ENCODE measurements at regions not wholly inside any gene's neighbourhood (a gene's known extent, or its start where the extent isn't known, plus 50 kb on each side); places are given as distances from the start of the nearest gene placed in this dataset.

- Histone ChIP-seq H3F3A (ENCODE audit: insufficient read depth, low read length) (no peaks in the 10 kb centered on the region), H2AFZ (ENCODE audit: low read length) (no peak overlapping the region), H3K4me2 (ENCODE audit: low read length) (no peak overlapping the region), H3K9me3 (ENCODE audit: low read length) (no peaks in the 10 kb centered on the region), H4K20me1 (ENCODE audit: insufficient read depth, low read length) (no peaks in the 10 kb centered on the region), H3K36me3 (ENCODE audit: insufficient read depth, low read length) (no peaks in the 10 kb centered on the region), H3K9me2 (ENCODE audit: low read depth, low read length) (no peaks in the 10 kb centered on the region), H3K79me2 (ENCODE audit: insufficient read depth, low read length) (no peaks in the 10 kb centered on the region), H3K27ac (ENCODE audit: low read depth, low read length, poor library complexity, severe bottlenecking) (no peak overlapping the region), H3K27me3 (ENCODE audit: insufficient read depth, low read length) (no peaks in the 10 kb centered on the region), H3K4me1 (ENCODE audit: insufficient read depth, low read length, severe bottlenecking) (no peaks in the 10 kb centered on the region), H3K9ac (ENCODE audit: low read length) (no peak overlapping the region), H3K4me3 (ENCODE audit: low read depth, low read length, poor library complexity, severe bottlenecking) (no peak overlapping the region)
- TF ChIP-seq CTCF (IDR thresholded peaks at IDR 0.05; ENCODE audit: low read length): no peak
- no peak for TF ChIP-seq EZH2 (IDR thresholded peaks at IDR 0.05; ENCODE audit: borderline replicate concordance, low read length)
These were observed 881.8 kb downstream of the SLC4A3 start for GRCh38 chr2:220509096-220509757.

- TF ChIP-seq EZH2 (IDR thresholded peaks at IDR 0.05; ENCODE audit: borderline replicate concordance, low read length) (no peak), CTCF (IDR thresholded peaks at IDR 0.05; ENCODE audit: low read length) (no peak)
- no peaks in the 10 kb centered on the region for H3K79me2 ChIP-seq (ENCODE audit: insufficient read depth, low read length)
- H2AFZ ChIP-seq (ENCODE audit: low read length): no peak overlapping the region
- no peak overlapping the region for H3K4me2 ChIP-seq (ENCODE audit: low read length)
- no peaks in the 10 kb centered on the region for H3K9me3 ChIP-seq (ENCODE audit: low read length)
- no peak overlapping the region for H3K9ac ChIP-seq (ENCODE audit: low read length)
- no peaks in the 10 kb centered on the region for H3F3A ChIP-seq (ENCODE audit: insufficient read depth, low read length)
- H3K27ac ChIP-seq (ENCODE audit: low read depth, low read length, poor library complexity, severe bottlenecking): no peak overlapping the region
- H3K27me3 ChIP-seq (ENCODE audit: insufficient read depth, low read length): no peaks in the 10 kb centered on the region
- no peak overlapping the region for H3K4me3 ChIP-seq (ENCODE audit: low read depth, low read length, poor library complexity, severe bottlenecking)
- no peaks in the 10 kb centered on the region for H3K36me3 ChIP-seq (ENCODE audit: insufficient read depth, low read length)
- no peaks in the 10 kb centered on the region for H3K9me2 ChIP-seq (ENCODE audit: low read depth, low read length)
- H3K4me1 ChIP-seq (ENCODE audit: insufficient read depth, low read length, severe bottlenecking): no peaks in the 10 kb centered on the region
- no peaks in the 10 kb centered on the region for H4K20me1 ChIP-seq (ENCODE audit: insufficient read depth, low read length)
These were observed 882.5 kb downstream of the SLC4A3 start for GRCh38 chr2:220509966-220510365.

- Histone ChIP-seq H3K36me3 (ENCODE audit: insufficient read depth, low read length) (no peaks in the 10 kb centered on the region), H3K27ac (ENCODE audit: low read depth, low read length, poor library complexity, severe bottlenecking) (no peak overlapping the region), H4K20me1 (ENCODE audit: insufficient read depth, low read length) (no peaks in the 10 kb centered on the region), H3K4me1 (ENCODE audit: insufficient read depth, low read length, severe bottlenecking) (no peaks in the 10 kb centered on the region), H3K9me2 (ENCODE audit: low read depth, low read length) (no peaks in the 10 kb centered on the region), H3K9me3 (ENCODE audit: low read length) (no peaks in the 10 kb centered on the region), H3K4me2 (ENCODE audit: low read length) (no peak overlapping the region), H3K27me3 (ENCODE audit: insufficient read depth, low read length) (no peaks in the 10 kb centered on the region), H3F3A (ENCODE audit: insufficient read depth, low read length) (no peaks in the 10 kb centered on the region), H3K9ac (ENCODE audit: low read length) (no peak overlapping the region), H3K79me2 (ENCODE audit: insufficient read depth, low read length) (no peaks in the 10 kb centered on the region), H3K4me3 (ENCODE audit: low read depth, low read length, poor library complexity, severe bottlenecking) (no peak overlapping the region), H2AFZ (ENCODE audit: low read length) (no peak overlapping the region)
- TF ChIP-seq EZH2 (IDR thresholded peaks at IDR 0.05; ENCODE audit: borderline replicate concordance, low read length) (no peak), CTCF (IDR thresholded peaks at IDR 0.05; ENCODE audit: low read length) (no peak)
These were observed 883.2 kb downstream of the SLC4A3 start for GRCh38 chr2:220510668-220511067.

All from OCI-LY1 (cell line).